ENCODE measurements at regions not wholly inside any gene's neighbourhood (a gene's known extent, or its start where the extent isn't known, plus 50 kb on each side); places are given as distances from the start of the nearest gene placed in this dataset.

GRCh38 chr3:75294124-75294523 lies 370.0 kb upstream of the FRG2C start:
- no peak for TF ChIP-seq NFYB (IDR thresholded peaks at IDR 0.05; ENCODE audit: insufficient read depth, low read depth, low read length)
- peak; percentile 34 to 46 (median 45); a peak in 5 of 6 replicates for TF ChIP-seq CTCF (IDR thresholded peaks at IDR 0.05 in 2 of 3, conservative IDR thresholded peaks at IDR 0.05 in 1 of 3; ENCODE audit: control insufficient read depth in 2 of 3, extremely low read depth in 1 of 3, insufficient read depth in 1 of 3, low read depth in 3 of 3, low read length in 3 of 3)
- no peak for TF ChIP-seq ELK1 (IDR thresholded peaks at IDR 0.05; ENCODE audit: low read depth, low read length)
- TF ChIP-seq SMC3 (IDR thresholded peaks at IDR 0.05; ENCODE audit: borderline replicate concordance, low read length), result peak; percentile 36; the same call in 1 of the 2 replicates
- no peak for TF ChIP-seq SMAD5 (IDR thresholded peaks at IDR 0.05; ENCODE audit: low read depth)
- TF ChIP-seq SP1 (IDR thresholded peaks at IDR 0.05; ENCODE audit: low read depth, low read length), result no peak

Measured in GM12878 (cell line).